ENCODE measurements at regions not wholly inside any gene's neighbourhood (a gene's known extent, or its start where the extent isn't known, plus 50 kb on each side); places are given as distances from the start of the nearest gene placed in this dataset.

- no peak for DNase-seq (ENCODE audit: low read depth)
- no peak overlapping the region for H3K4me3 ChIP-seq (ENCODE audit: control insufficient read depth, low read depth, low read length)
- no peak for TF ChIP-seq CTCF (conservative IDR thresholded peaks at IDR 0.05; ENCODE audit: control insufficient read depth, insufficient read depth, low read depth, low read length)
Measured at GRCh38 chr13:82221621-82222020, 1660.7 kb downstream of the SLITRK1 start.

GRCh38 chr13:82220641-82221040, 1661.6 kb downstream of the SLITRK1 start:
- no peak for TF ChIP-seq CTCF (conservative IDR thresholded peaks at IDR 0.05; ENCODE audit: control insufficient read depth, insufficient read depth, low read depth, low read length)
- no peak for DNase-seq (ENCODE audit: low read depth)
- no peak overlapping the region for H3K4me3 ChIP-seq (ENCODE audit: control insufficient read depth, low read depth, low read length)

GRCh38 chr13:82216165-82216564, 1666.1 kb downstream of the SLITRK1 start:
- no peak for TF ChIP-seq CTCF (conservative IDR thresholded peaks at IDR 0.05; ENCODE audit: control insufficient read depth, insufficient read depth, low read depth, low read length)
- no peak for DNase-seq (ENCODE audit: low read depth)
- no peak overlapping the region for H3K4me3 ChIP-seq (ENCODE audit: control insufficient read depth, low read depth, low read length)

GRCh38 chr13:82214341-82214740, 1667.9 kb downstream of the SLITRK1 start:
- no peak overlapping the region for H3K4me3 ChIP-seq (ENCODE audit: control insufficient read depth, low read depth, low read length)
- no peak for DNase-seq (ENCODE audit: low read depth)
- no peak for TF ChIP-seq CTCF (conservative IDR thresholded peaks at IDR 0.05; ENCODE audit: control insufficient read depth, insufficient read depth, low read depth, low read length)

DNA sequence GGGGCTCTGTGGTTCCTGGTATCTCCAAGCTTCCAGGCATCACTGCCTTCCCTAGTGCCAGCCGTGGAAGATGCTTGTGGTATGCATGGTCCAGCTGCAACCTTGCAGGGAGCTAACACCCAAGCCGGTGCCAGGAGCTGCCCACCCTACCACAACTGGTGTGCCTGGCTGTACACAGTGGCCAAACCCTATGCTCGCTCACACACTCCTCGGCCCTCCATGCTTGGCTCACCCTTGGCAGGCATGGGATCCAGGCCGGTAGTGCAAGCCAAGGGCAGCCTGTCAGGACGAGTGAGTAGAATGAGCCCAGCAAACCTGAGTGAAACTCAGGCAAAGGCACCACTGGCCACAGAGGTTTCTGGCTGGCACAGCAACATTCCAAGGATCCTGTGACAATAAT, 1676.0 kb downstream of the SLITRK1 start:
- H3K4me3 ChIP-seq (ENCODE audit: control insufficient read depth, low read depth, low read length): no peak overlapping the region
- TF ChIP-seq CTCF (conservative IDR thresholded peaks at IDR 0.05; ENCODE audit: control insufficient read depth, insufficient read depth, low read depth, low read length): no peak
- no peak for DNase-seq (ENCODE audit: low read depth)

DNA sequence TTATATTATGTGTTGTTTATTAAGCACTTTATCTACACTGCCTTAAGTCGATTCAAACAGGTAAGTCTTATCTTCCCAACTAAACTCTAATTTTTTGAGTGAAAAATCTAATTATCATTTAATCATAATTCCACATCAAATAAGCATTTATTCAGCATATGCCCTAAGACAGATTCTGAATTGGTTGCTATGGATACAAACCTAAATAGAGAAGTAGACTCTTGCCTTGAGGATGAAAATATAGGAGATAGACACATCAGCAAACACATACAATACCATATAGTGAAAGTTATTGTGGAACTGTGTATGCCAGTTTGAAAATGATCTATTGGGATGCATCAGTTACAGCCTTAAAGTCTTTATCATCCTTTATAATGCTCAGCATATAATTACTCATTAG, 1679.9 kb downstream of the SLITRK1 start:
- DNase-seq (ENCODE audit: low read depth): no peak
- no peak for TF ChIP-seq CTCF (conservative IDR thresholded peaks at IDR 0.05; ENCODE audit: control insufficient read depth, insufficient read depth, low read depth, low read length)

GRCh38 chr13:82196087-82196486, 1686.2 kb downstream of the SLITRK1 start:
- DNase-seq (ENCODE audit: low read depth): no peak
- TF ChIP-seq CTCF (conservative IDR thresholded peaks at IDR 0.05; ENCODE audit: control insufficient read depth, insufficient read depth, low read depth, low read length): no peak
- no peak overlapping the region for H3K4me3 ChIP-seq (ENCODE audit: control insufficient read depth, low read depth, low read length)

More for the DNA sequence above, 1679.9 kb downstream of the SLITRK1 start:
- H3K4me3 ChIP-seq (ENCODE audit: control insufficient read depth, low read depth, low read length): no peak overlapping the region

Measured in fibroblast of mammary gland (primary cell).